ENCODE measurements at regions not wholly inside any gene's neighbourhood (a gene's known extent, or its start where the extent isn't known, plus 50 kb on each side); places are given as distances from the start of the nearest gene placed in this dataset.
"Not testable (repeated sequence)": the region's sequence is repeated elsewhere in the genome, so short reads cannot be mapped to it uniquely, and the experiment has no call there.

DNA sequence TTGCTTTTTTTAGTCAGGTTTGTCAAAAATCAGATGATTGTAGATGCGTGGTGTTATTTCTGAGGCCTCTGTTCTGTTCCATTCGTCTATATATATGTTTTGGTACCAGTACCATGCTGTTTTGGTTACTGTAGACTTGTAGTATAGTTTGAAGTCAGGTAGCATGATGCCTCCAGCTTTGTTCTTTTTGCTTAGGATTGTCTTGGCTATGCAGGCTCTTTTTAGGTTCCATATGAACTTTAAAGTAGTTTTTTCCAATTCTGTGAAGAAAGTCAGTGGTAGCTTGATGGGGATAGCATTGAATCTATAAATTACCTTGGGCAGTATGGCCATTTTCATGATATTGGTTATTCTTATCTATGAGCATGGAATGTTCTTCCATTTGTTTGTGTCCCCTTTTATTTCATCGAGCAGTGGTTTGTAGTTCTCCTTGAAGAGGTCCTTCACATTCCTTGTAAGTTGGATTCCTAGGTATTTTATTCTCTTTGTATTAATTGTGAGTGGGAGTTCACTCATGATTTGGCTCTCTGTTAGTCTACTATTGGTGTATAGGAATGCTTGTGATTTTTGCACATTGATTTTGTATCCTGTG is 70.1 kb upstream of the TOP3B start:
- DNase-seq, result not testable (repeated sequence)

DNA sequence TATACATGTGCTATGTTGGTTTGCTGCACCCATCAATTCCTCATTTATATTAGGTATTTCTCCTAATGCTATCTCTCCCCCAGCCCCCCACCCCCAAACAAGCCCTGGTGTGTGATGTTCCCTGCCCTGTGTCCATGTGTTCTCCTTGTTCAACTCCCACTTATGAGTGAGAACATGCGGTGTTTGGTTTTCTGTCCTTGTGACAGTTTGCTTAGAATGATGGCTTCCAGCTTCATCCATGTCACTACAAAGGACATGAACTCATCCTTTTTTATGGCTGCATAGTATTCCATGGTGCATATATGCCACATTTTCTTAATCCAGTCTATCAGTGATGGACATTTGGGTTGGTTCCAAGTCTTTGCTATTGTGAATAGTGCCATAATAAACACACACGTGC is 68.4 kb upstream of the TOP3B start:
- DNase-seq, result not testable (repeated sequence)

DNA sequence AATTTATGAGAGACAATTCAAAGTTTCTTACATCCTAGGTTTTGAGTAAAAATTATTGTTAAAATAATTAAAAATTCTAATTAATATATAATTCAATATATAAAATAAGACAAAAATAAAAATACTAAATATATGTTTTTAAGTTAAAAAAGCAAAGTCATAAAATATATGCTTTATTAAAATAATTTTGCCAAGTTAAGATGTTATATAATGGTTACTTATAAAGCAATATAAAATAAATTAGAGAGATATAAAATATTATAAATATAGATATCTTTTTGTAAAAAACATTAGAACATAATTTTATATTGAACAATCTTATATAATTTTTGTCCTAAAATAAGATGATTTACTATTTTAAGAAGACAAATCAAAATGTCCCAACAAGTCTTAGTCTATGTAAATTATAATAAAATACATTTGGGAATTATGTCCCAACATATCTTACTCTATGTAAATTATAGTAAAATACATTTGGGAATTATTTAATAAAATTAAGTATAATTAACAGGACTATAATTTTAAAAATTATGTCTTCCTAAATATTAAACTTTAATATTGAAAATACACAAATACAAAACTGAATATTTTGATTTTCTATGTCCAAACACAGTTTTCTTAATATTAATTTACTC is 67.7 kb upstream of the TOP3B start:
- DNase-seq, result no peak

DNA sequence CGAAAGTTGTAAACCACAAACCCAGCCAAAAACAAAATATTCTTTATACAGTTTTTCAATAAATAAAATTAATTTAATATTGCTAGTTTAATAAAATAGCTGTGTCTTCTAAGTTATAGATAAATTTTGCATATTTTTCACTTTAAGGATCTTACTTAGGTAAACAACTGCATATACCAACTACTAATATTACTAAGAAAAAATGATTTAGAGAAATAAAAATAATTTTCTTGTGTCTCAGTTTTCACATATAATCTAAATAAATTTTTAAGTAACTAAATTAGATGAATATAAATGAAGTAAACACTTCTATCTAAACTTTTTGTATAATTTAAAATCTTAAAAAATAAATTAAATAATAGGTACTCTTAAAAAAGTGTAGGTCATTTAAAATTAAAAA is 67.1 kb upstream of the TOP3B start:
- DNase-seq, result no peak

DNA sequence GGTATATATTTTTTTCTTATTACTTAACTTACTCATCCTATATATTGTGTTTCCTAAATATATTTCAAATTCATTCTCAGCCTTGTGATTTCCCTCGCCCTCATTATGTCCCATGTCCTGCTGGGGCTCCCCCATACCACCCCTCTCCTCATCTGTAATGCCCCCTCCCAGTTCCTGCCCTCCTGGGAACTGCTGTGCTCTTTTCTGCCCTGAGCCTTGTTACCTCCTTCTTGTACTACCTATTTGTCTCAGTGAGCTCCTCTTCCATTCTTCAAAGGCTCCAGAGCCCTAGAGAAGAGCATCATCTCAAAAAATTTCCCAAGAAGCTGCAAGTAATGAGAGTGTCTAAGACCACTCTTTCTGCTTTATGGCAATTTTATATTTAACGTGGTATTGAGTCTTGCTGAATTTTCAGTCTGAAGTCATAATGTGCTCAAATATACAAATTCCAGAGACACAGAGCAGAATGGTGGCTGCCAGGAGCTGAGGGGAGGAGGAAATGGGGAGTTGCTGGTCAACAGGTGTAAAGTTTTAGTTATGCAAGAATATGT is 66.5 kb upstream of the TOP3B start:
- DNase-seq, result no peak

DNA sequence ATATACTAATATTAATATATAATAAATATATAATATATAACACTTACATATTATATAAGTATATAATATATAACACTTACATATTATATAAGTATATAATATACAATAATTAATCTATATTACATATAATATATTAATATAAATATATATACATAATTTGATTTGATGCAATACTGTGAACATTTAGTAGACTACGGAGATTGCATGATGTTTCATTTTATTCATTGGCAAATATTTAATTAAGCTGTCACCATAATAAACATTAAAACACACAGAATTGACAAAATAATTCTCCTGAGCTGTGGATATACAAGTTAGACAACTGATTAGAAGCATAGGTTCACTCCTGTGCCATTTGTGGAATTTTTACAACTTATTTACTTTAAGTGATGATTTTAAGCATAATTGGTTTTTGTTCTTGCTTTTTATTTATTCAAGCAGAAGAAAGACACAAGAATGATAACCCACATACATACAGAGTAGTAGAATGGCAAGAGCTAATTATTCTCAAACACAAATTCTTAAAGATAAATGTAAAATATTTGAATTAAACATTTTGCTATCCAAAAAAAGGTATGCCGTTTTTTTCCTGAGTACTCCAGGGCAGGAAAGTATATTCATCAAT is 65.8 kb upstream of the TOP3B start:
- no peak for DNase-seq

DNA sequence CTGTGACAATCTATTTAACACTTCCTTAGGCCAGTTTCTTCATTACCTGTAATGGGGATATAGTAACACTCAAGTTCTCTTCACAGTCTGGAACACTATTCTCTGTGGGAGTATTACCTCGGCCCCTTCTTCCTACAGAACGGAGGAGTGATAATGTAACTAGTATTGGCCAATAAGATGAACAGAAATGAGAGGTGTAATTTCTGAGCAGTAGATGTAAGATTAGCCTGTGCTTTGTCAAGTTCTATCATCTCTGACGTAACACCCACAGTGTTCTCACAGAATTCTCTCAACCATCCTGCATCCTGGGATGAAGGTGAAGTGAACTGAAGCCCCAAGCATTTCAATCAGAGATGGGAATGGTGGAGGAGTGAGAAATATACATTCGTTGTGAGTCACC is 65.2 kb upstream of the TOP3B start:
- DNase-seq, result no peak

DNA sequence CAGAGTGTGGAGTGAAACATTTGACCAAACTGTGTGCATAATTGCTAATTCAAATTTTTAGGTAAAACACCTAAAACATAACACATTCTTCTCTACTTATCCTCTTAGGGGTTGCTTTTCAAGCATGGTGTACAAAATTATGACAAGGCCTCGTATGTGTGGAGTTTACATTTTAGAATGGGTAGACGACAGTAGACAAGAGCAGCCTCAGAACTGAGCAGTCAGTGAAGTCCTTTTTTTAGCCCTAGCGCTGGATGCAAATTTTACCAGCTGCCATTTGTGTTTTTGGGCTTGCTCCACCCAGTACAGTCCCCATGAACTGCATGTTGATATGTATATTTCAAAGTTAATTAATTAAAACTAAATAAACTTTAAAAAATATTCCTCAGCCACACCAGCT is 64.7 kb upstream of the TOP3B start:
- DNase-seq, result no peak

DNA sequence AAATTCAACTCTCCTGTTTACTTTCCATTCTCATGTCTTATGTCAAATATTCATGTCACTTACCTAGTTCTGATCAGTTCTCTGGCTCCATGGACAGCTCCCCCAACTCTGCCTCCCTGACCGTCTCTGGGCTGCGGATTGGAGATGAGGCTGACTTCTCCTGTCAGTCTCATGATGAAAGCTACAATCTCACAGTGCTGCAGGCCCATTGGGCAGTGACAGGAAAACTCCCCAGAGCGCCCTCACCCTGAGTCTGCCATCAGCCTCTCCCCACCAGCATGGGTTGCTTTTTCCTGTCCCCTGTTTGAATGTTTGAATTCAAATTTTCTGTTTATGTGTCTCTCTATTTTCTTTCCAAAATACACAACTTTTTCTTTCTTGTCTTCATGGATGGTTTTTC is 63.8 kb upstream of the TOP3B start:
- DNase-seq, result no peak

DNA sequence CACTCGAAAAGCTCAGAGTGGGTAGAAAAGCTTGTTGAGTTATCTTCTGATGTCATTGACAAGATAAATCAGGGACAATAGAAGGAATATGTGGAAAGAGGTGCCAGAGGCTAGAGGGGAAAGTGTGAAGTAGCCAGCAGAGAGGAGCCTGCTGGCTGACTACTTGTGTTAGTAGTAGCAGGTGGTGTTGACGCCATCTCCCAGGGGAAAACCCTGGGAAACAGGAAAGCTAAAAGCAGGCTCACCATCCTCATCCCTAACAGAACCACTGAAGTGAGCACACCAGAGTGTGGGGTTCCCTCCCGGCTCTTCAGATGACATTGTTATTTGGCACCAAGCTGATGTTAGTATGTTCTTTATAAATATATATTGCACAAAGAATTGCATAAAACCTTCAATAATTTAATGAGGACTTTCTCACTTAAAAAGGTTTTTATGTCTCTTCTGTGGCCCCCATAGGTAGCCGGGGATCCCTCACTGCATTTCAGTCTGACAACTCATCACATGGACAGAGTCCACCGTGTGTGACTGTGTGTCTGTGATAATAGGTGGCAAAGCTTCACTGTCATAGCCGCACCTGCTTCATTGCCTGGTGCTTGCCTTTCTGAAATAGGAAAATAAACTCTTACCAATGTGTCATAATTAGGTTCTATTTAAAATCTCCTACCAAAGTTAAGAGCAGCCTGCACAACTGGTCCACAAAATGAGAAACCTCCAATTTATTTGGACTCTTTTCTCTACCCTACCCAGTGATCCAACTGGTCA is 63.2 kb upstream of the TOP3B start:
- no peak for DNase-seq

DNA sequence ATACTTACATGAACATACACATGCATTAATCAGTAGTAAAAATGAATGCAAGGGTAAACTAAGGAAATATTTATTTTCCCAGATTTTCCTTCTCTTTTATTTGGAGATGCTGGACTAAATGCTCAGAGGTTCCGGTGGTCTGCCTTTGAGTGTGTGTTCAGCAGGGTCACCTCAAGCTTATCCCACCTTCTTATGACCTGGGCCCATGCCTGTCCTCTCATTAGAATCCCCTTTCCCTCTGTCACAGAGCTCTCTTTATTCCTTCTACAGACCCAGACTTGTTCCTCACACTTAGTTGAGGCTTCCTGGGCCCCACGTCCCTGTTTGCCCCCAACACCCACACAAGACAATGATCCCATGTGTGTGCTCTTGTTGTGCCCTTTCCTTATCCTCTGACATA is 61.6 kb upstream of the TOP3B start:
- no peak for DNase-seq

DNA sequence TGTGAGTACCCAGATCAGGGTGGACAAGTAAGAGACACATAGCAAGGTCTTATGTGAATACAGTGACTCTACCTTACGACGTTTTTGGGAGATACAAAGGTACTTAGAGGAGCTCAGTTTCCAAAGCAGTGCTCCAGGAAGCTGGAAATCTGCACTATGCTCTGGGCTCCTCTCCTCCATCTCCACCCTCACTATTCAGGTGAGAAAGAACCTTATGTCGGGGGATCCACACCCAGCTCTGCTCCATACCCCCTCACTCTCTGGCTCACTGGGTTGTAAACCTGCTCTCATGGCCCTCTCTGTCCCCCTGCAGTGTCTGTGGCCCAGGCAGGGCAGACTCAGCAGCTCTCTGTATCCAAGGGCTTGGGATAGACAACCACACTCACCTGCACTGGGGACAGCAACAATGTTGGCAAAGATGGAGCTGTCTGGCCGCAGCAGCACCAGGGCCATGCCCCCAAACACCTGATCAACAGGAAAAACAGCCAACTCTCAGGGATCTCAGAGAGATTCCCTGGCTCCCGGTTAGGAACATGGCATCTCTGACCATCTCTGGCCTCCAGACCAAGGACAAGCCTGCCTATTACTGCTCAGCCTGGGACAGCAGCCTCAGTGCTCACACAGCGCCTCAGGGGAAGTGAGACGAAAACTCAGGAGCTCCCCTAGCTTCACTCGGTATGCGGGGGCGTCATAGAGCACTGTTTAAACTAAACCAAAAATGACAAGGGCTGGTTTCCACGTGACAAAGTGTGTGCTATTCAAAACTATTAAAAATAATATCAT is 60.9 kb upstream of the TOP3B start:
- DNase-seq, result no peak

DNA sequence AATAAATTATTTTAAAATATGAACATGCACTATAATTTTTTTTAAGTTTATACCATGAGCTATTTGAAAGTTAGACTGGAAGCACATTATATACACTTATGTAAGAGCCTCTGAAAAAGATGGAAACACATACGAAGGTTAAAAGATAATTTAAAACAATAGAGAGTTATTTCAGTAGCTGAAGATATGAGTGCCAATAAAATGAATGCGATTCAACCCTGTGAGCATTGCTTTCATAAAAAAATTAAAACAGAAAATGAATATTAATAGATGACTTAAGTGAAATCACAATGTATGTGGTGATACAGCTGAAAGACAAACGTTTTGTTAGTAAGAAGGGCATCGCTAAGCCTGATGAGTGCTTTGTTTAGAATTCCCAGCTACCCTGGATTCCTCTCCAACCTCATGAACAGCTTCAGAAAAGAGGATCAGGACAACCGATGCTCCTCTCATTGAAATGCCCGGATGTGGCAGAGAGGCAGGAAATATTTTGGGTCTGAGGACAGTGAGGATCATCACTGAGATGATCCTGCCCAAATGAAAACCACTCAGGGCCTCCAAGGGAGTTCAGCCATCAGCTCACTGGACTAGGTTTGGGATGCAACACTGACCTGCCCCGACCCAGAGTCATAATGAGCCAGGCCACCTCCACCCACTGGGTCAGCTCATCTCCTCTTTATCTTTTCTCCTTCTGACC is 60.2 kb upstream of the TOP3B start:
- no peak for DNase-seq

DNA sequence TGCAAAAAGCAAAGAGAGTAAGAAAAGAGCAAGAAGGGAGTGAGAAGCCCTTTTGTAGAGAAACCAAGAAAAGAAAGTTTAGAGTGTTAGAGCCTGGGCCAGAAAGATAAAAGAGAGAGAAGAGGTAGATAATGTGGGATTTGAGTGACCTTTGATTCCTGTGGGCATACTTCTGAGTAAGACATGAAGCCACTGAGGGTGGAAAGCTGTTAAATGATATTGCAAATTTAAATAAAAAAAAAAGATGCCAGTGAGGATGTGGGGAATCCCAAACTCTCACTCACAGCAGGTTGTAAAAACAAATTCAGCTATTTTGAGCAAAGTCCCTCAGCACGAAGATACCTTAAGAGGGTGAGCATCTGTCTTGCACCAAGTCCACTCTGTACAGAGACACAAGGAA is 59.4 kb upstream of the TOP3B start:
- no peak for DNase-seq

DNA sequence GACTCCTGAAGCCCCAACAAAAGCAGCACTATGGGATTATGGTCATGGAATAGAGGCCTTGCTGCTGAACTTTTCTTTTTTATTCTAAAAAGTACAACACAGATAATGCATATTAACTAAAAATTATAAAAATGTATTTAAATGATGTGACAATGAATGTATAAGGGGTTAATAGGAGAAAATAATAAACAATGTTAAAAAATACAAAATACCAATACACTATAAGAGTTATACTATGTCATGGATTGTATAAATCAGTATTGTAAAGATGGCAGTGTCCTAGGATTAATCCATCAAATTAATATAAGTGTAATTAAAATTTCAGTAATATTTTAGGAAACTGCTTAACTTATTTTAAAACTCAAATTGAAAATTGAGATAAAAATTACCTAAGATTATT is 58.3 kb upstream of the TOP3B start:
- no peak for DNase-seq

DNA sequence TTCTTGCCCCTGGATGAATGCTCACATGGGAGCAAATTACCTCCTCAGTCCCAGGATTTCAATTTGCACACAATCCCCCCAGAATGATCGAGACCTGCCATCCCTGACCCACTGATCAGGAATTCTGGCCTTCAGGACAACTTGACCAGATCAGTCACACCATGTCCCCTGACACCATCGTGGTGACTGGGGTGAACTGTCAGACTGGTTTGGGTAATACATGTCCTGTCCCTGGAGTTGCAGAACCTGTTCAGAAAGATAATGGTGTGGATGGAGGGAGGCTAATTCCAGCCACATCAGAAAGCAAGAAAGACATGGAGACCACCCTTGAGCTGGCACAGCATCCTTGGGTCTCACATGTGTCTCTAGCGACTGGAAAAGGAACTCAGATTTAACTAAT is 57.9 kb upstream of the TOP3B start:
- no peak for DNase-seq

DNA sequence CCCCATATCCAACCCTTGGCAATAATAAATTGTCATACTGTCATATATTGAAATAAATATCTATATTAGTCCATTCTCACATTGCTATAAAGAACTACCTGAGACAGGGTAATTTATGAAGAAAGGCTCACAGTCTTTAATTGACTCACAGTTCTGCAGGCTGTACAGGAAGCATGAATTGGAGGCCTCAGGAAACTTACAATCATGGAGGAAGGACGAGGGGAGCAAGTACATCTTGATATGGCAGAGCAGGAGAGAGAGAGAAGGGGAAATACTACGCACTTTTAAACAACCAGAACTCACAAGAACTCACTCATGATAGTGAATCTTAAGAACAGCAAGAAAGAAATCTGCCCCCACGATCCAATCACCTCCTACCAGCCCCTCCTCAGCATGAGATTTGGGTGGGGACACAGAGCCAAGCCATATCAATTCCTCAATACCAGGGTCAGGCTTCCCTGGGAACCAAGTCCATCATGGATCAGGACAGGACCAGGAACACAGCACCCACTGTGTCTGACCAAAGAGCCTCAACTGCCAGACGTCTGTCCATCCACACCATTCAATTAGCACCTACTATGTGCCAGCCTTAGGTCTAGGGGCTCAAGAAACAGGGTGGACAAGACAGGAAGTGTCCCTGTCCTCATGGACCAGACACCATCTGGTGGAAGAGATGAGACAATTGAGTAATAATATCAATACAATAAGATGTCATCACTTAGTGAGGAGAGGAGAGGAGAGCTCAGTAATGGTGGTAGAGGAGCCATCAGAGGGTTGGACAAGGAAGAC is 56.9 kb upstream of the TOP3B start:
- DNase-seq, result no peak

DNA sequence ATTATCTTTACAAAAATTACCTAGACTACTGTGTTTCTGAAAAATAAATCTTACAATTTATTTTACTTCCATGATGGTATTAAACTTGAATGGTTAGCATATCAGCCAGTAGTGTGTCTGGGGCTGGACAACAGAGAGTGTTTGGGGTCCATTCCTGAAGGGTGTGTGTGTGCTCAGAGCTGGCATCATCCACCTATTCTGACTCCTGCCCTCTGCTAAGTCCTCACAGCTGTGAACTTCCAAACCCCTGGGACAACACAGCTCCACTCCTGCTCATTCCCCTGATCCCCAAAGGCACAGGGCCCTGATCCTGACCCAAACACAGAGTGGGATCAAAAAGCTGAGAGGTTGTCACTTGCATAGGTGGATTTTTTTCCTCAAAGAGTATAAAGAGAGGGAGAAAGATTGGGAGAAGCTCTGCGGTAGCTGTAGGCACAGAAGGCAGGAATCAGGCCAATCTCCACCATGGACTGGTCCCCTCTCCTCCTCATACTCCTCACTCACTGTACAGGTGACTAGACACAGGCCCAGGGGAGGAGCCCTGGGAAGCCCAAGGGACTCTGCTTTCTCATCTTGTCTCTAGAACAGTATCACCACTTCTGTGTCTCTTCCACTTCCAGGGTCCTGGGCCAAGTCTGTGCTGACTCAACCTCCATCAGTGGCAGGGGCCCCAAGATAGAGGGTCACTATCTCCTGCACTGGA is 55.7 kb upstream of the TOP3B start:
- DNase-seq, result no peak

DNA sequence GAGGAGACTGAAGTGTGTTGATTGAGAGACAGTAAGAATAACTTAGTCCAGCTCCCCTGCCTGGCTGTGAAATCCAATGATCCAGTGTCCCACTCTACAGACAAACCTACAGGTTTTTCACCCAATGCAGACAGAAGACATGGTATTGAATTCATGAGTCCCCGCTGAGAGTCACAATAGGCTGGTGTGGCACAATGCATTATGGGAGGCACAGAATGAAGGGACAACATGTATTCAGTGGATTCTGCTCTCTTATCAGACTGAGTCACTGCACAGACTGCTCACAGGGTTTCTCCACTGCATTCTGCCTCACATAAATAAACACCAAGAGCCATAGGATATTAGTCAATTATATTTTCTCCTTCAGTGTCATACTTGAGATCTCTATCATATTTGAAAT is 55.2 kb upstream of the TOP3B start:
- DNase-seq, result no peak

DNA sequence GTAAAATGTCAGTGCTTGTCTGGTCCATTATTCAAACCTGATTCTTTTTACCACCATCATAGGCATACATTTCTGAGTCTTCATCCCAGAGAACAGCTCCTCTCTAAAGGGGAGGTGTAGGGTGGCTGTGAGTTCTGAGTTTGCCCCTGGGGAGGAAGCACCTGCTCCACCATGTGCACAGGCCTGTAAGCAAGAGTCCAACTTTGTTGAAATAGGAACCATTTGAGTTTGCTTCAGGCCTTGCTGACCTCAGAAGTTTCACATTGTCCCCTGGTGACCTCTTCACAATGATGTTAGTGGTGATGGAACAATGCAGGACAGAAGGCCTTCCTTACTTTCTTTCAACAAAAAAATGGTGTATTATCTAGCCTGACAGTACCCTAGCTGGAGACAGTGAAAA is 54.6 kb upstream of the TOP3B start:
- DNase-seq, result no peak

DNA sequence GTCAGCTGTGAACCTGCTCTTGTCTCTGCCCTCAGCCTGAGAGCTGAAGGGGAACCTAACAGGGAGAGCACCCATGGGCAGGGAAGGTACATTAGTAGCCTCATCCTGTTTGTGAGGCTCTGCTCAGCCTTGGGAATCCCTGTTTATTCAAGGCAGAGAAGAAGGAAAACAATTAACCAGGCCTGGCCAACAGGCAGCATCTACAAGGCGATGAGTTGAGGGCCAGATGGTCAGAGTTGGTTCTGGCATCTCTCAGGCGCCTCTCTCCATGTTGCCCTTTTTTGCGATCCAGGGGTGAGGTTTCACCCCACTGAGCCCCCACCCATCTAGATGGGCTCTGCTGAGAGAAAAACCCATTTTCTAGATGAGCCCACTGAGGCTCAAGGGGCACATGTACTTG is 54.0 kb upstream of the TOP3B start:
- DNase-seq, result no peak
